ENCODE measurements at regions not wholly inside any gene's neighbourhood (a gene's known extent, or its start where the extent isn't known, plus 50 kb on each side); places are given as distances from the start of the nearest gene placed in this dataset.

- intact Hi-C loops (cut with micrococcal nuclease; ENCODE audit: unreplicated experiment) (no loop called here), in situ Hi-C loops (cut with MboI) (no loop called here)
- RAD21 ChIA-PET (ENCODE audit: unreplicated experiment): interaction anchor here (1.2 kb wide), 1 partner anchor 340 kb away, joined by 3 read pairs; no protein-coding TSS in a partner anchor
- FAIRE-seq (no peak), ATAC-seq (0 out of 3 replicates have a peak, but pooled peaks have one; percentile 28), DNase-seq (ENCODE audit: low read depth, low spot score) (no peak)
- H3K27me3 ChIP-seq (replicated peaks in 1 of 2; ENCODE audit: control insufficient read depth in 2 of 2, insufficient read depth in 2 of 2, low read length in 1 of 2): no peaks in the 10 kb centered on the region
- H3K36me3 ChIP-seq (ENCODE audit: control insufficient read depth in 2 of 2, insufficient read depth in 2 of 2, low read length in 1 of 2): no peaks in the 10 kb centered on the region
- H3K9ac ChIP-seq (ENCODE audit: control insufficient read depth, insufficient read depth, low read length): no peak overlapping the region
- H3K4me2 ChIP-seq (ENCODE audit: control insufficient read depth, insufficient read depth): no peak overlapping the region
- no peaks in the 10 kb centered on the region for H3K4me1 ChIP-seq (ENCODE audit: control insufficient read depth, insufficient read depth, low read length)
- POLR2A ChIA-PET: no interaction called here
- CTCF ChIA-PET: interaction anchor here (2.1 kb wide), 1 partner anchor 339 kb away, joined by 8 read pairs; no protein-coding TSS in a partner anchor
- H3K9me3 ChIP-seq (replicated peaks; ENCODE audit: control insufficient read depth, insufficient read depth, low read length): no peaks in the 10 kb centered on the region
- no peaks in the 10 kb centered on the region for H4K20me1 ChIP-seq (ENCODE audit: control insufficient read depth, insufficient read depth)
- SMC1A ChIA-PET (ENCODE audit: uncharacterized antibody, unreplicated experiment): no interaction called here
- 41% methylated on average over 2 of the region's 2 CpGs for WGBS (ENCODE audit: insufficient coverage, insufficient replicate concordance, low lambda C conversion rate, missing lambda C conversion rate)
- H3K79me2 ChIP-seq (ENCODE audit: control insufficient read depth, insufficient read depth, low read length): no peaks in the 10 kb centered on the region
- BruUV-seq (replicated peaks): no TSS peak
- H2AFZ ChIP-seq (ENCODE audit: control insufficient read depth, low read depth, low read length): no peak overlapping the region
- no peak overlapping the region for H3K4me3 ChIP-seq
- TF ChIP-seq MLLT1 (IDR thresholded peaks at IDR 0.05): no peak
- no peak for TF ChIP-seq EGR1 (IDR thresholded peaks at IDR 0.05; ENCODE audit: borderline replicate concordance in 1 of 2, low read depth in 2 of 2, low read length in 2 of 2)
- no peak for TF ChIP-seq RELB (IDR thresholded peaks at IDR 0.05; ENCODE audit: low read depth)
- no peak for TF ChIP-seq RB1 (IDR thresholded peaks at IDR 0.05; ENCODE audit: borderline replicate concordance)
- no peak for TF ChIP-seq ZNF217 (IDR thresholded peaks at IDR 0.05)
- TF ChIP-seq STAT1 (conservative IDR thresholded peaks at IDR 0.05): no peak
- TF ChIP-seq POLR2AphosphoS2 (IDR thresholded peaks at IDR 0.05; ENCODE audit: low read depth, low read length): no peak
- no peak for TF ChIP-seq HDAC6 (IDR thresholded peaks at IDR 0.05; ENCODE audit: unreplicated experiment)
- TF ChIP-seq ZBTB4 (CRISPR knock-in tag; IDR thresholded peaks at IDR 0.05): no peak
- TF ChIP-seq ZNF592 (IDR thresholded peaks at IDR 0.05): no peak
- no peak for TF ChIP-seq CBX3 (IDR thresholded peaks at IDR 0.05; ENCODE audit: borderline replicate concordance, low read depth)
- no peak overlapping the region for H3K27ac ChIP-seq (ENCODE audit: control insufficient read depth, insufficient read depth)
Observed at GRCh38 chr5:152164860-152165259, 240.2 kb upstream of the GLRA1 start.
